OCI-LY1 (cell line): ENCODE measurements at regions not wholly inside any gene's neighbourhood (a gene's known extent, or its start where the extent isn't known, plus 50 kb on each side); places are given as distances from the start of the nearest gene placed in this dataset.

ENCODE experiments used
- CTCF ChIP-seq: fragments of 200-600 bp; sonication (generic), shearing (Covaris generic); IDR thresholded peaks from 2 replicates; pipeline ENCODE4 v1.5.1; 2017; ENCODE audit warnings: mild to moderate bottlenecking, antibody characterized with exemption, low read length, moderate library complexity, mixed read lengths
- EZH2 ChIP-seq: fragments of 200-600 bp; sonication (generic), shearing (Covaris generic); IDR thresholded peaks from 2 replicates; pipeline ENCODE4 v1.8.0; 2017; ENCODE audit warnings: borderline replicate concordance, mixed run types, mild to moderate bottlenecking, antibody characterized with exemption, low read length, moderate library complexity, mixed read lengths

GRCh38 chr1:212518188-212519054 lies 85.7 kb downstream of the NENF start:
- TF ChIP-seq CTCF (no peak), EZH2 (no peak)
